OCI-LY1 (cell line): ENCODE measurements at regions not wholly inside any gene's neighbourhood (a gene's known extent, or its start where the extent isn't known, plus 50 kb on each side); places are given as distances from the start of the nearest gene placed in this dataset.

Source experiments
- H2AFZ ChIP-seq: fragments of 200-600 bp; sonication (generic), shearing (Covaris generic); 2 replicates; pipeline ENCODE4 v1.6.0; 2014; ENCODE audit warnings: antibody characterized with exemption, mild to moderate bottlenecking, low read length
- H3F3A ChIP-seq: fragments of 200-600 bp; sonication (generic), shearing (Covaris generic); 2 replicates; pipeline ENCODE4 v1.6.0; 2014; ENCODE audit warnings: mild to moderate bottlenecking, antibody characterized with exemption, low read length, moderate library complexity; ENCODE audit not compliant: insufficient read depth
- H3K27ac ChIP-seq: fragments of 200-600 bp; sonication (generic); 2 replicates; pipeline ENCODE4 v1.5.1; 2014; ENCODE audit warnings: low read length, mixed run types, mild to moderate bottlenecking, low read depth; ENCODE audit not compliant: poor library complexity, severe bottlenecking
- H3K27me3 ChIP-seq: fragments of 200-600 bp; sonication (generic); 2 replicates; pipeline ENCODE4 v1.6.0; 2014; ENCODE audit warnings: antibody characterized with exemption, mild to moderate bottlenecking, low read length, moderate library complexity; ENCODE audit not compliant: insufficient read depth
- H3K36me3 ChIP-seq: fragments of 200-600 bp; sonication (generic); 2 replicates; pipeline ENCODE4 v1.6.1; 2014; ENCODE audit warnings: mild to moderate bottlenecking, antibody characterized with exemption, low read length, moderate library complexity, mixed read lengths; ENCODE audit not compliant: insufficient read depth
- H3K4me1 ChIP-seq: fragments of 200-600 bp; sonication (generic); 2 replicates; pipeline ENCODE4 v1.5.1; 2014; ENCODE audit warnings: mild to moderate bottlenecking, low read length, moderate library complexity; ENCODE audit not compliant: insufficient read depth, severe bottlenecking
- H3K4me2 ChIP-seq: fragments of 200-600 bp; sonication (generic), shearing (Covaris generic); 2 replicates; pipeline ENCODE4 v1.6.1; 2014; ENCODE audit warnings: low read length
- H3K4me3 ChIP-seq: fragments of 200-600 bp; sonication (generic); 2 replicates; pipeline ENCODE4 v1.5.1; 2014; ENCODE audit warnings: low read length, low read depth, mild to moderate bottlenecking, mixed read lengths; ENCODE audit not compliant: poor library complexity, severe bottlenecking
- H3K79me2 ChIP-seq: fragments of 200-600 bp; shearing (Covaris generic); 2 replicates; pipeline ENCODE4 v1.6.1; 2016; ENCODE audit warnings: mixed run types, low read length, mixed read lengths; ENCODE audit not compliant: insufficient read depth
- H3K9ac ChIP-seq: fragments of 200-600 bp; sonication (generic), shearing (Covaris generic); 2 replicates; pipeline ENCODE4 v1.6.1; 2014; ENCODE audit warnings: mild to moderate bottlenecking, low read length, mixed read lengths
- H3K9me2 ChIP-seq: fragments of 200-600 bp; sonication (generic), shearing (Covaris generic); 2 replicates; pipeline ENCODE4 v1.6.1; 2014; ENCODE audit warnings: low read depth, mild to moderate bottlenecking, low read length, mixed read lengths
- H3K9me3 ChIP-seq: fragments of 200-600 bp; shearing (Covaris generic); 2 replicates; pipeline ENCODE4 v1.6.1; 2014; ENCODE audit warnings: low read length, mixed read lengths
- H4K20me1 ChIP-seq: fragments of 200-600 bp; sonication (generic), shearing (Covaris generic); 2 replicates; pipeline ENCODE4 v1.6.0; 2016; ENCODE audit warnings: mild to moderate bottlenecking, low read length; ENCODE audit not compliant: insufficient read depth
- EZH2 ChIP-seq: fragments of 200-600 bp; sonication (generic), shearing (Covaris generic); IDR thresholded peaks from 2 replicates; pipeline ENCODE4 v1.8.0; 2017; ENCODE audit warnings: borderline replicate concordance, mixed run types, mild to moderate bottlenecking, antibody characterized with exemption, low read length, moderate library complexity, mixed read lengths
- TF ChIP-seq, protein P1 (sequence below): fragments of 200-600 bp; sonication (generic), shearing (Covaris generic); IDR thresholded peaks from 2 replicates; pipeline ENCODE4 v1.5.1; 2017; ENCODE audit warnings: mild to moderate bottlenecking, antibody characterized with exemption, low read length, moderate library complexity, mixed read lengths

DNA sequence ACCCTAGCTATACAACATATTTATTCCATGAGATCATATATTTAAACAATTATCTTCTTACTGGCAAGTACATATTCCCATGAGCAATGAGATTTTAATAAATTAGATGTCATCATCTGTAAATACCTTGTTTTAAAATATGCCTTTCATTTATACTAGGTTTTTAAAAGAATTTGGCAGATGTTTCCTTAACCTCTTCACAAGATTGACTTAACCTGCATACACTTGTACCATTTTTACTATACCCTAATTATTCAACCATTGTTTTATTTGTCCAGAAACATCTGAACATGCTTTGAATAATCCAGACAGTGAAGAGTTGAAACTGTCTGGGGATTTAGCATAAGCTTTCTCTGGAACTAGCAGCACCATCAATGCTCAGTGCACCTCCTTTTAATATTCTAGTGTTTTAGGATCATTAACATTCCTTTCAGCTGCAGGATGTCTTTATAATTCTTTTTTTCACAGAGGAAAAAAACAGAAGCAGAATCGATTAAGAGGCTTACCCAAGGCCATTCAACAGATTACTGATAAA lies 188.0 kb upstream of the TENT5A start:
- Histone ChIP-seq H3K79me2 (no peaks in the 10 kb centered on the region), H3K9me2 (no peaks in the 10 kb centered on the region), H3K9me3 (no peaks in the 10 kb centered on the region), H2AFZ (no peak overlapping the region), H3K36me3 (no peaks in the 10 kb centered on the region), H3K4me1 (no peaks in the 10 kb centered on the region), H4K20me1 (no peaks in the 10 kb centered on the region), H3K9ac (no peak overlapping the region), H3K4me3 (no peak overlapping the region), H3K27ac (no peak overlapping the region), H3K27me3 (no peaks in the 10 kb centered on the region), H3F3A (no peaks in the 10 kb centered on the region), H3K4me2 (no peak overlapping the region)
- no peak for TF ChIP-seq EZH2
- TF ChIP-seq, protein P1, sequence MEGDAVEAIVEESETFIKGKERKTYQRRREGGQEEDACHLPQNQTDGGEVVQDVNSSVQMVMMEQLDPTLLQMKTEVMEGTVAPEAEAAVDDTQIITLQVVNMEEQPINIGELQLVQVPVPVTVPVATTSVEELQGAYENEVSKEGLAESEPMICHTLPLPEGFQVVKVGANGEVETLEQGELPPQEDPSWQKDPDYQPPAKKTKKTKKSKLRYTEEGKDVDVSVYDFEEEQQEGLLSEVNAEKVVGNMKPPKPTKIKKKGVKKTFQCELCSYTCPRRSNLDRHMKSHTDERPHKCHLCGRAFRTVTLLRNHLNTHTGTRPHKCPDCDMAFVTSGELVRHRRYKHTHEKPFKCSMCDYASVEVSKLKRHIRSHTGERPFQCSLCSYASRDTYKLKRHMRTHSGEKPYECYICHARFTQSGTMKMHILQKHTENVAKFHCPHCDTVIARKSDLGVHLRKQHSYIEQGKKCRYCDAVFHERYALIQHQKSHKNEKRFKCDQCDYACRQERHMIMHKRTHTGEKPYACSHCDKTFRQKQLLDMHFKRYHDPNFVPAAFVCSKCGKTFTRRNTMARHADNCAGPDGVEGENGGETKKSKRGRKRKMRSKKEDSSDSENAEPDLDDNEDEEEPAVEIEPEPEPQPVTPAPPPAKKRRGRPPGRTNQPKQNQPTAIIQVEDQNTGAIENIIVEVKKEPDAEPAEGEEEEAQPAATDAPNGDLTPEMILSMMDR: no peak

DNA sequence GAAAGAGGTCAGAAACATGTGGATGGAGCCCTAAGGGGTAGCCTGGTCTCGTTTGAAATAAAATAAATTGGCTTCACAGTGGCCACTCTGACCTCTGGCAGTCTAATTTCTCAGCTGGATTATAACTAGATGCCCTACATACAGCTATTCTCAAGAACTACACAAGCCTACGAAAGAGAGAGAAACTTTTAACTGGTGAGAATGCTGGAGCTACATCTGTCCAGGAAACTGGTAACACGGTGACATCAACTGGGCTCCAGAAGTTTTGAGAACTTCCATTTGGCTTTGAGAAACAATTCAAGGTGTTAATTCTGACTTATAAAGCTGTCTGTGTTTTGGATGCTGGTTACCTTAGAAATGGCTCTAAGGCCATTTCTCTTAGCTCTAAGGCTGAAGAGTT lies 187.3 kb upstream of the TENT5A start:
- Histone ChIP-seq H4K20me1 (no peaks in the 10 kb centered on the region), H3K27ac (no peak overlapping the region), H3K9me3 (no peaks in the 10 kb centered on the region), H3K27me3 (no peaks in the 10 kb centered on the region), H3K36me3 (no peaks in the 10 kb centered on the region), H3F3A (no peaks in the 10 kb centered on the region), H3K4me1 (no peaks in the 10 kb centered on the region), H3K9me2 (no peaks in the 10 kb centered on the region), H3K9ac (no peak overlapping the region), H2AFZ (no peak overlapping the region), H3K79me2 (no peaks in the 10 kb centered on the region), H3K4me3 (no peak overlapping the region), H3K4me2 (no peak overlapping the region)
- TF ChIP-seq, protein P1: no peak
- TF ChIP-seq EZH2: no peak

DNA sequence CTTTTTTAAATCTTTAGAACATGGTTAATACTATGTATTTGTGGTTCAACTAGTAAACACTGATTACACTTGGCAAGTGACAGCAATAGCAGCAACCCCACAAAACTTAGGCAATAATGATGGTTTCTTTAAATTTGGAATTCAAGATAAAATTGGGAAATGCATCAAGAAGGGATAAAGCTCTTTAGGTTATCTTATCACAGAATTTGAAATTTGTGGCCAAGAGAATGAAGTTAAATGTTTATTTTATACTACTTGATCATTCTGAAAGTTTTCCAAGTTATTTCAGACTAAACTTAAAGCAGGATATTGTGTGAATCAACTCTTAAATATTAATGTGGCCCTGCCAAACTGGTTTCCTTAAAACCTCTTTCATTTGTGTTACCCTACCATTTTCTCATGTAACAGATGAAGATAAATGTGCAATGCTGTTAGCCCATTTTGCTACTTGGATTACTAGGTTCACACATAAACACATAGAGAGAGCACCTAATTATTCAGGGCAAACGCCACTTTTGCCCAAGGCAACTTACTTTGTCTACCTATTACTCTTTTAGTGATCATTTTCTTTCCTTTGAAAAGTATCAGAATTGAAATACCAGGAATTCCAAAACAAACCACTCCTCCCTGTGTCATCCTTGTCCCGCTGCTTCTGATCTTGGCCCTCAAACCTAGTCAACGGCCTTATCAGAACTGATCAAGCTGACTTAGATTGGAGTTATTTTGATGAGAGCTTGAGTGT lies 186.7 kb upstream of the TENT5A start:
- Histone ChIP-seq H3K9me2 (no peaks in the 10 kb centered on the region), H3K9me3 (no peaks in the 10 kb centered on the region), H3K79me2 (no peaks in the 10 kb centered on the region), H3K27me3 (no peaks in the 10 kb centered on the region), H2AFZ (no peak overlapping the region), H4K20me1 (no peaks in the 10 kb centered on the region), H3K27ac (no peak overlapping the region), H3K4me1 (no peaks in the 10 kb centered on the region), H3K4me3 (no peak overlapping the region), H3K36me3 (no peaks in the 10 kb centered on the region), H3F3A (no peaks in the 10 kb centered on the region), H3K4me2 (no peak overlapping the region), H3K9ac (no peak overlapping the region)
- TF ChIP-seq, protein P1: no peak
- no peak for TF ChIP-seq EZH2
